ENCODE measurements at regions not wholly inside any gene's neighbourhood (a gene's known extent, or its start where the extent isn't known, plus 50 kb on each side); places are given as distances from the start of the nearest gene placed in this dataset.

- H3K9me3 ChIP-seq (ENCODE audit: low read depth): no peaks in the 10 kb centered on the region
- DNase-seq (ENCODE audit: low read depth in 1 of 2, low spot score in 1 of 2): no peak
- no peak overlapping the region for H3K27ac ChIP-seq
- H3K36me3 ChIP-seq: no peaks in the 10 kb centered on the region
- no peak overlapping the region for H3K4me3 ChIP-seq
- H3K4me1 ChIP-seq (ENCODE audit: low read depth): no peaks in the 10 kb centered on the region
- H3K27me3 ChIP-seq: no peaks in the 10 kb centered on the region
- TF ChIP-seq, protein P1, sequence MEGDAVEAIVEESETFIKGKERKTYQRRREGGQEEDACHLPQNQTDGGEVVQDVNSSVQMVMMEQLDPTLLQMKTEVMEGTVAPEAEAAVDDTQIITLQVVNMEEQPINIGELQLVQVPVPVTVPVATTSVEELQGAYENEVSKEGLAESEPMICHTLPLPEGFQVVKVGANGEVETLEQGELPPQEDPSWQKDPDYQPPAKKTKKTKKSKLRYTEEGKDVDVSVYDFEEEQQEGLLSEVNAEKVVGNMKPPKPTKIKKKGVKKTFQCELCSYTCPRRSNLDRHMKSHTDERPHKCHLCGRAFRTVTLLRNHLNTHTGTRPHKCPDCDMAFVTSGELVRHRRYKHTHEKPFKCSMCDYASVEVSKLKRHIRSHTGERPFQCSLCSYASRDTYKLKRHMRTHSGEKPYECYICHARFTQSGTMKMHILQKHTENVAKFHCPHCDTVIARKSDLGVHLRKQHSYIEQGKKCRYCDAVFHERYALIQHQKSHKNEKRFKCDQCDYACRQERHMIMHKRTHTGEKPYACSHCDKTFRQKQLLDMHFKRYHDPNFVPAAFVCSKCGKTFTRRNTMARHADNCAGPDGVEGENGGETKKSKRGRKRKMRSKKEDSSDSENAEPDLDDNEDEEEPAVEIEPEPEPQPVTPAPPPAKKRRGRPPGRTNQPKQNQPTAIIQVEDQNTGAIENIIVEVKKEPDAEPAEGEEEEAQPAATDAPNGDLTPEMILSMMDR (IDR thresholded peaks at IDR 0.05; ENCODE audit: low read depth, low read length): no peak
These were observed 132.9 kb upstream of the IGFBP7 start for GRCh38 chr4:57243076-57243475.

DNA sequence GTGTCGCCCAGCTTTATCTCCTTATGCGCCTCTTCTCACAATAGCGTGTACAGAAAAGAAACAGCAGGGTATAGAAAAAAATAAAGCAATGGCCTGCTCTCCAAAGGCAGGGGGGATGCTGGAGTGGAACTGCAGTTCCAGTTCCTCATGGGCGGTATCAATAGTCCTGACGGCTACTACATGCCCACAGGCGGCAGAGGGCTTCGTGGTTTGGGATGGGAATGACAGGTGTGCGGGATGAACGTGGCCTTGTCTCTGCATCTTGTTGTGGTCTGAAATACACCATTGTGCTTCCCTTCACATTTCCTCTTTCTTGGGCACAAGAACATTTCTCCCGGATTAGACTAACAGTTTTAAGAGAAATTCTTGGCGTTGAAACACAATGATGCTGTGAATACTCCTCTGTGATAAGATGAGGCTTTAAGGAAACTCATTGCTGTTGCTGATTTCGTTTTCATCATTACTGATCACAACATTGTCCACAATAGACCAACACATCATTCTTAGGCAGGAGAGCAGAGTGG is 124.1 kb upstream of the IGFBP7 start:
- H3K9me3 ChIP-seq (ENCODE audit: low read depth): no peaks in the 10 kb centered on the region
- H3K27me3 ChIP-seq: no peaks in the 10 kb centered on the region
- no peak overlapping the region for H3K4me3 ChIP-seq
- TF ChIP-seq, protein P1 (IDR thresholded peaks at IDR 0.05; ENCODE audit: low read depth, low read length): no peak
- DNase-seq (ENCODE audit: low read depth in 1 of 2, low spot score in 1 of 2): no peak
- no peak overlapping the region for H3K27ac ChIP-seq
- H3K36me3 ChIP-seq: no peaks in the 10 kb centered on the region
- H3K4me1 ChIP-seq (ENCODE audit: low read depth): no peaks in the 10 kb centered on the region

DNA sequence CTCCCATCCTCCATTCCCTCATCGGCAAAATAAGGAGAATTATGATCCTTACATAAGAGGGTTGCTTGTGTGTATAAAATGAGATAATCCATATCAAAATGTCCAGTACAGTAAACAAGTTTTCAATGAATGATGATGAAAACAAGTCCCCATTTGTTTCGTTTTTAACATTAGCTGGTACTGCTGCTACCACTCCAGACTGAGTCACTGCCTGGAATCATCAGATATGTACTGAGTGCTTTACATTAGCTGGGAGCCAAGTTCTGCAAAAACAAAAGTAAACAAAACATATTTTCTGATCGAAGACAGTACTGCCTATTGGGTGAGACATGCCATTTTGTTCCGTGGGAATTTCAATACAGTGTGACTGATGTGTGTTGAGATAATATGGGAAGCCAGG is 123.2 kb upstream of the IGFBP7 start:
- H3K27me3 ChIP-seq: no peaks in the 10 kb centered on the region
- TF ChIP-seq, protein P1 (IDR thresholded peaks at IDR 0.05; ENCODE audit: low read depth, low read length): no peak
- no peaks in the 10 kb centered on the region for H3K9me3 ChIP-seq (ENCODE audit: low read depth)
- H3K27ac ChIP-seq: no peak overlapping the region
- H3K4me1 ChIP-seq (ENCODE audit: low read depth): no peaks in the 10 kb centered on the region
- H3K36me3 ChIP-seq: no peaks in the 10 kb centered on the region
- peak in 1 of 2 donors; percentile 45 for DNase-seq (ENCODE audit: low read depth in 1 of 2, low spot score in 1 of 2)
- H3K4me3 ChIP-seq: no peak overlapping the region

DNA sequence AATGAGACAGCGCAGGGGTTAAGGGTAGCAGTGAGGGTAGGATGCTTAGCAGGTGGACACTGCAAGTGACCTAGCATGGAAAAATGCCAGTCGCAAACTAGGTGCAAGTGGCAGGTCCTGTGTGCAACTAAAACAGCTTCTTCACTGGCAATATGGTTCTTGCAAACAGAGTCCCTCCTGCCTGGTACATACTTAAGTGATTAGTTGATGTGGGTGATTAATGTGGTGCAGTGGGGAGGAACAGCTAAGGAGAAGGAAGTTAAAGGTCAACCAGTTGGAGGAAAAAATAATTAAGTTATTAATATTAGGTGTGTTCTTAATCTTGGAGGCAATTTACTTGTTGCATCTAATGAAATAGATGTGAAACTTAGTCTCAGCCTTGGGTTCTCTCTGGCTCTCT is 121.6 kb upstream of the IGFBP7 start:
- H3K27me3 ChIP-seq: no peaks in the 10 kb centered on the region
- H3K9me3 ChIP-seq (ENCODE audit: low read depth): no peaks in the 10 kb centered on the region
- no peak overlapping the region for H3K4me3 ChIP-seq
- no peaks in the 10 kb centered on the region for H3K4me1 ChIP-seq (ENCODE audit: low read depth)
- no peaks in the 10 kb centered on the region for H3K36me3 ChIP-seq
- TF ChIP-seq, protein P1 (IDR thresholded peaks at IDR 0.05; ENCODE audit: low read depth, low read length): no peak
- H3K27ac ChIP-seq: no peak overlapping the region
- no peak for DNase-seq (ENCODE audit: low read depth in 1 of 2, low spot score in 1 of 2)

DNA sequence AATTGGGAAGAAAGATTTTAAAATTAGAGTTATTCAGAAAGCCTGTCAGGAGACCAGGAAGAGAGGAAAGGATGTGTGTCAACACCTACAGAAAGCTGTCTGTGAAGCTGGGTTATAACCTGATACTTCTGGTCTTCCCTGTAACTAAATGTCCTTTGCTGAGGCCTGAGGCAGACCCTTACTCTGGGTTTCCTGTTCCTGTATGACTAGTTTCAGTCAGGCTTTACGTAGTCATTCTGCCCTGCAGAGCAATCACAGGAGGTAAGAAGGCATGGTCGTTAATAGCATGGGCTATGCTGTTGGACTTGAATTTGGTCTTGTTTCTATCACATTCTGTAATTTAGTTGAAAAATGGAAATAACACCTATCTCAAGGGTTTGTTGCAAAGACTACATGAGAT is 110.5 kb upstream of the IGFBP7 start:
- TF ChIP-seq, protein P1 (IDR thresholded peaks at IDR 0.05; ENCODE audit: low read depth, low read length): no peak

DNA sequence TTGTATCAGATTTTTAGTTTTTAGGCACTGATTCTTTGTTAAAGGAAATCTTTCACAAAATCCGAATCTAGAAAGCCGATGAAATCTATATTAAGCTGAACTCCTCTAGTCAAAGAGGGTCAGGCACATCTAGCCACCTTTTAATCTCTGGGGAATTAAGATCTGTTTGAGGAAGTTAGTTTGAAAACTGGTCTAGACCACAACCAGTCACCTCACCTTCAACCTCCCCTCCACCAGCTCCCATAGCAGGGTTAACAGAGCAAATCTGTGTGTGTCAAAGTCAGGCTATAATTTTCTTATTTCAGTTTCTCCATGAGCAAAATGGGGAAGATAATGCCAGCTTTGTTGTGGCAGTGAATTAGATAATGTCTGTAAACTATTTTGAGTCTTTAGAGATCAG is 110.0 kb upstream of the IGFBP7 start:
- H3K27ac ChIP-seq: no peak overlapping the region
- TF ChIP-seq, protein P1 (IDR thresholded peaks at IDR 0.05; ENCODE audit: low read depth, low read length): no peak
- H3K4me3 ChIP-seq: no peak overlapping the region
- no peaks in the 10 kb centered on the region for H3K36me3 ChIP-seq
- no peak for DNase-seq (ENCODE audit: low read depth in 1 of 2, low spot score in 1 of 2)
- no peaks in the 10 kb centered on the region for H3K9me3 ChIP-seq (ENCODE audit: low read depth)
- no peaks in the 10 kb centered on the region for H3K27me3 ChIP-seq
- no peaks in the 10 kb centered on the region for H3K4me1 ChIP-seq (ENCODE audit: low read depth)

More for the DNA sequence above, 110.5 kb upstream of the IGFBP7 start:
- Histone ChIP-seq H3K27ac (no peak overlapping the region), H3K36me3 (no peaks in the 10 kb centered on the region), H3K4me3 (no peak overlapping the region), H3K9me3 (ENCODE audit: low read depth) (no peaks in the 10 kb centered on the region), H3K27me3 (no peaks in the 10 kb centered on the region), H3K4me1 (ENCODE audit: low read depth) (no peaks in the 10 kb centered on the region)
- DNase-seq (ENCODE audit: low read depth in 1 of 2, low spot score in 1 of 2): no peak

All from cardiac muscle cell (in vitro differentiated cells and primary cell).